ENCODE measurements at regions not wholly inside any gene's neighbourhood (a gene's known extent, or its start where the extent isn't known, plus 50 kb on each side); places are given as distances from the start of the nearest gene placed in this dataset.

- Mint-ChIP-seq H3K4me3 (no peak overlapping the region), H3K9me3 (no peaks in the 10 kb centered on the region), H3K4me1 (peaks cover 6% of the 10 kb centered on the region), H3K36me3 (ENCODE audit: low read depth) (no peaks in the 10 kb centered on the region), H3K27ac (no peak overlapping the region), H3K27me3 (no peaks in the 10 kb centered on the region)
- POLR2A ChIA-PET: no interaction called here
- ATAC-seq (ENCODE audit: low read depth) (no peak), DNase-seq (no peak)
- intact Hi-C loops (cut with micrococcal nuclease): no loop called here
- TF ChIP-seq, protein P1, sequence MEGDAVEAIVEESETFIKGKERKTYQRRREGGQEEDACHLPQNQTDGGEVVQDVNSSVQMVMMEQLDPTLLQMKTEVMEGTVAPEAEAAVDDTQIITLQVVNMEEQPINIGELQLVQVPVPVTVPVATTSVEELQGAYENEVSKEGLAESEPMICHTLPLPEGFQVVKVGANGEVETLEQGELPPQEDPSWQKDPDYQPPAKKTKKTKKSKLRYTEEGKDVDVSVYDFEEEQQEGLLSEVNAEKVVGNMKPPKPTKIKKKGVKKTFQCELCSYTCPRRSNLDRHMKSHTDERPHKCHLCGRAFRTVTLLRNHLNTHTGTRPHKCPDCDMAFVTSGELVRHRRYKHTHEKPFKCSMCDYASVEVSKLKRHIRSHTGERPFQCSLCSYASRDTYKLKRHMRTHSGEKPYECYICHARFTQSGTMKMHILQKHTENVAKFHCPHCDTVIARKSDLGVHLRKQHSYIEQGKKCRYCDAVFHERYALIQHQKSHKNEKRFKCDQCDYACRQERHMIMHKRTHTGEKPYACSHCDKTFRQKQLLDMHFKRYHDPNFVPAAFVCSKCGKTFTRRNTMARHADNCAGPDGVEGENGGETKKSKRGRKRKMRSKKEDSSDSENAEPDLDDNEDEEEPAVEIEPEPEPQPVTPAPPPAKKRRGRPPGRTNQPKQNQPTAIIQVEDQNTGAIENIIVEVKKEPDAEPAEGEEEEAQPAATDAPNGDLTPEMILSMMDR (IDR thresholded peaks at IDR 0.05): no peak
- CTCF ChIA-PET: no interaction called here
Observed at GRCh38 chrX:69031971-69032391, 133.3 kb downstream of the PJA1 start.

DNA sequence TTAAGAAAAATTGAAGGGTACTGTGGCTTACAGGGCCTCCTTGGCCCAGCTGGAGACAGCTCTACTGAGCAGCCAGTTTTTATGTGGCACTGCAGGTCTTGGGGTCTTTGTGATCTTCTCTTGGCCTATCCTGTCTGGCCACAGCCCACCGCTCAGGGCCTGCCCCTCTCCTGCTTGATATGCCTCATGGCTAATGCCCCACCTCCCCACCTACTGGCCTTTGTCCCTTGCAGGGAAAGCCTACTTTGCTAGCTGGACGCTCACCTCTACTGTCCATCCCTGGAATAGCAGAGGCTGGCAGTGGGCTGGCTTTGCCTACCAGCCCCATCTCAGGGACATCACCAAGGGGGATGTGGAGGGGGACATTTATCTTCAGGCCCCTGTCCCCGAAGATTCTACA, 134.1 kb downstream of the PJA1 start:
- ChIA-PET CTCF (no interaction called here), POLR2A (no interaction called here)
- no peak for ATAC-seq (ENCODE audit: low read depth)
- intact Hi-C loops (cut with micrococcal nuclease): no loop called here
- Mint-ChIP-seq H3K9me3 (no peaks in the 10 kb centered on the region), H3K27ac (no peak overlapping the region), H3K4me3 (no peak overlapping the region), H3K4me1 (peaks cover 6% of the 10 kb centered on the region), H3K27me3 (no peaks in the 10 kb centered on the region), H3K36me3 (ENCODE audit: low read depth) (no peaks in the 10 kb centered on the region)
- TF ChIP-seq, protein P1 (IDR thresholded peaks at IDR 0.05): no peak
- no peak for DNase-seq

- no peak overlapping the region for H3K4me3 Mint-ChIP-seq
- no peaks in the 10 kb centered on the region for H3K27me3 Mint-ChIP-seq
- H3K4me1 Mint-ChIP-seq: peaks cover 6% of the 10 kb centered on the region
- intact Hi-C loops (cut with micrococcal nuclease): no loop called here
- no peaks in the 10 kb centered on the region for H3K36me3 Mint-ChIP-seq (ENCODE audit: low read depth)
- ATAC-seq (ENCODE audit: low read depth): no peak
- ChIA-PET POLR2A (no interaction called here), CTCF (no interaction called here)
- TF ChIP-seq, protein P1 (IDR thresholded peaks at IDR 0.05): no peak
- no peaks in the 10 kb centered on the region for H3K9me3 Mint-ChIP-seq
- no peak for DNase-seq
- no peak overlapping the region for H3K27ac Mint-ChIP-seq
Observed at GRCh38 chrX:69029771-69030170, 135.5 kb downstream of the PJA1 start.

DNA sequence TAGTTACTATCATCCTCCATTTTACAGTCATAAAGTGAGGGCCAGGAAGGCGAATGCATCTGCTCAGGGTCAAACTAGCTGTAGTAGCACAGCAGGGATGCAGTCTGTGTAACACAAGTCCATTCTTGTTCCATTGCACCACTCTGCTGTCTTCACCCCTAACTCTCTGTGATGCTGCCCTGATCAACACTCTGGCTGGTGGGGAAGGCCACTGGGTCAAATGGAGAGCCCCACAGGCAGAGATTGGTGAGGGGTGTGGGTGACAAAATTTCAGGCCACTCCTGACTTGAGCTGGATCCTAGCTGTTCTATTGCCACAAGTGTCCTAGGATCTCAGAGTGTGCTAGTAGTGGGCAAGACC, 136.5 kb downstream of the PJA1 start:
- Mint-ChIP-seq H3K36me3 (ENCODE audit: low read depth) (no peaks in the 10 kb centered on the region), H3K27me3 (no peaks in the 10 kb centered on the region), H3K4me1 (peaks cover 6% of the 10 kb centered on the region), H3K27ac (no peak overlapping the region), H3K4me3 (no peak overlapping the region), H3K9me3 (no peaks in the 10 kb centered on the region)
- ATAC-seq (ENCODE audit: low read depth) (no peak), DNase-seq (no peak)
- POLR2A ChIA-PET: no interaction called here
- intact Hi-C loops (cut with micrococcal nuclease): no loop called here
- TF ChIP-seq, protein P1 (IDR thresholded peaks at IDR 0.05): no peak
- CTCF ChIA-PET: no interaction called here

DNA sequence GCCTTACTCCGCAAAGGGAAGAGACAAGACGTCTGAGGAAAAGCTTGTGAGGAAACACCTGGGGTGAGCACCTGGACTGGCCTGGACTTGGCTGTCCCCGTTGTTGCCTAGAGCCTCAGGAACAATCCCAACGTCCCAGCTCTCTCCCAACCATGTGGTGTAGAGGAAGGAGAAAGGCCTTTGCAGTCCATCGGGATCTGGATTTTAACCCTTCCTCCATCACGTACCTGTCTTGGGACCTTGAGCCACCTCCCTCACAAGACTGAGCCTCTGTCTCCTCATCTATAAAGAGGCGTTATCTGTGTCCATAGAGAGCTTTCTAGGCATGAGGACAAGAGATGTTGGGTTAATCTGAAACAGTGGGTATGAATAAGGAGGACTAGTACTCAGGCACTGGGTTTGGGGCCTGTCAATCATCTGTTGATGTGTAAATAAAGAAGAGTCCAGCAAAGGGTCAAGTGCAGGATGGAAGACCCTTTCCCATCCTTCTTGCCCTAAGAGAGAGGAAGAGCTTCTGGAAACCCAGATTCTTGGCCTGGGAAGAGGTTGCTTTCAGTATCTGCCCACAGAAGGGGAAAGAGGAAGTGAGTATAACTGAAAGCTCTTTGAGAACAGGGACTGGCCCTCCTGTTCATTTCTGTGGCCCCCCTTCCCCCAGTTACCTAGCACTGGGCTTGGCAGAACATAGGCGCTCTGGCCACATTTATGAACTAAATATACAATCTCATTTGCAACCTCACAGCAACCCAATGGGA, 137.1 kb downstream of the PJA1 start:
- DNase-seq: no peak
- intact Hi-C loops (cut with micrococcal nuclease): no loop called here
- no peak overlapping the region for H3K4me3 Mint-ChIP-seq

More for the DNA sequence above, 137.1 kb downstream of the PJA1 start:
- ChIA-PET POLR2A (no interaction called here), CTCF (no interaction called here)
- no peak overlapping the region for H3K27ac Mint-ChIP-seq
- H3K4me1 Mint-ChIP-seq: peaks cover 6% of the 10 kb centered on the region
- no peaks in the 10 kb centered on the region for H3K27me3 Mint-ChIP-seq
- no peaks in the 10 kb centered on the region for H3K36me3 Mint-ChIP-seq (ENCODE audit: low read depth)
- TF ChIP-seq, protein P1 (IDR thresholded peaks at IDR 0.05): no peak
- ATAC-seq (ENCODE audit: low read depth): no peak
- H3K9me3 Mint-ChIP-seq: no peaks in the 10 kb centered on the region

Data from activated B cell treated with CpG ODN at 0.5 μM for 24 hours (primary cell).